GM18502 (cell line): ENCODE measurements at regions not wholly inside any gene's neighbourhood (a gene's known extent, or its start where the extent isn't known, plus 50 kb on each side); places are given as distances from the start of the nearest gene placed in this dataset.
"Not testable (repeated sequence)": the region's sequence is repeated elsewhere in the genome, so short reads cannot be mapped to it uniquely, and the experiment has no call there.

Experiments used
- ATAC-seq: cut with Tn5 transposase; IDR thresholded peaks from one replicate; pipeline ENCODE4 v1.9.1; 2021; ENCODE audit warnings: mild to moderate bottlenecking; ENCODE audit not compliant: unreplicated experiment, poor library complexity

DNA sequence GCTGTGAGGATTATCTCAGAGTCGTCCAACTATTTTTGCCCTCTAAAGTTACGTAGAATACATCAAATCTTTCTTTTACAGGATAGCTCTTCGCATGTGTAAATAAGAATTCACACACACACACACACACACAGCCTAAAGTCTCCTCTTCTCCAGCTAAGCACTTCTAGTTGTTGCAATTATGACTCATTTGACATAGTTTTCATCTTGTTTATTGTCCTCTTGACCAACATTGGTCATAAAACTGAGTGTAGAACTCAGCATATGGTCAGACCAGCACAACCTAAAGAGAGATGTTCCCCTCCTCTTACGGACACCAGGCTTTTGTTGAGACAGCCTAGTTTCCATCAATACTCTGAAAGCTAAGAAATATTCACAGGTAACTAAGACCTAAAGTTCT lies 234.2 kb downstream of the BLID start:
- no peak for ATAC-seq

DNA sequence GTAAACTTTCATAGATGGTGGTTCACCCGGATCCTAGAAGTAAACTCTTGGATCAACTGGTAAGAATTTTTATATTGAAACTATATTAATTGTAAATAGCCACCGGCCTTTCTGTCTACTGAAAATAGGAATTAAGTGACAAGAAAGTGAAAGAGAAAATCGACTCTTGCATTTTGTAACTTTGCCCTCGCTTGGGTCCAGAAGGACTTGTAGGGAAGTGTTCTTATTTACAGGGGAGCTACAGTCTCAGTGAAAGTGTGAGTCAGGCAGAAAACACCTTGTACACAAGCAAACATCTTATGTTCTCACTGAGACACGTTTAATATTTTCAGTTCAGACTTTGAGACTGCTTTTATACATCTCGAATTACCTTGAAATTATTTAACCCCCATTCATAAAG lies 238.9 kb downstream of the BLID start:
- ATAC-seq: no peak

DNA sequence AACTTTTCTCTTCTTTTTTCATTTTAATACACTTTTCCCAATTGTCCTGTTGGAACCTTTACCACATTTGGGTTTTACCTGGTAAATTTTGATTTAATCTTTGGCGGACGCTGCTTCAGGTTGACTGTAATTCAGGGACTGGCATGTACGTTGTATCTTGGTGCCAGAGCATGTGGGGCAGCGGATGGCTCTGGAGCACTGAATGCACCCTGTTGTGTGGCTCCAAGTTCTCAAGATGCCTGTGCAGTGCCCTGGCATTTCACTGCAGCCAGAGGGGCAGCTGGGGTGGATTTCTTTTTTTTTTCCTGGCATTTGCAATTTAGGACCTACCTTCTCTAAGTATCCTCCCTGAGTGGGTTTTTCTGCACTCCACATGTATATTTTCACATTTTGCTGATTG lies 242.2 kb downstream of the BLID start:
- no peak for ATAC-seq

DNA sequence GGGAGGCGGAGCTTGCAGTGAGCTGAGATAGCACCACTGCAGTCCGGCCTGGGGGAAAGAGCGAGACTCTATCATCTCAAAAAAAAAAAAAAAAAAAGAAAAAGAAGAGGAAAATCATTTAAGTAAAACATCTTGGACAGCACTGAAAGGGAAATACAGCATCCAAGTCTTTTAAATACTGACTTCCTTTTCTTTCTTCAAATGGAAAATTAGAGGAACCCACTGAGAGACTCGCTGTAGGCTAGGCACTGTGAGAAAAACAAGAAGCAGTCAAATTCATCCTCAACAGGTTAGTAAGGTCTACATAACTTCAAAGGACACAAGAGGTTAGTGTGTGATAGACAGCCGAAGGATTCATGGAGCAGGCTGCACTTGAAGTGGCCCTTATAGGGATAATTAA lies 243.7 kb downstream of the BLID start:
- ATAC-seq: no peak

DNA sequence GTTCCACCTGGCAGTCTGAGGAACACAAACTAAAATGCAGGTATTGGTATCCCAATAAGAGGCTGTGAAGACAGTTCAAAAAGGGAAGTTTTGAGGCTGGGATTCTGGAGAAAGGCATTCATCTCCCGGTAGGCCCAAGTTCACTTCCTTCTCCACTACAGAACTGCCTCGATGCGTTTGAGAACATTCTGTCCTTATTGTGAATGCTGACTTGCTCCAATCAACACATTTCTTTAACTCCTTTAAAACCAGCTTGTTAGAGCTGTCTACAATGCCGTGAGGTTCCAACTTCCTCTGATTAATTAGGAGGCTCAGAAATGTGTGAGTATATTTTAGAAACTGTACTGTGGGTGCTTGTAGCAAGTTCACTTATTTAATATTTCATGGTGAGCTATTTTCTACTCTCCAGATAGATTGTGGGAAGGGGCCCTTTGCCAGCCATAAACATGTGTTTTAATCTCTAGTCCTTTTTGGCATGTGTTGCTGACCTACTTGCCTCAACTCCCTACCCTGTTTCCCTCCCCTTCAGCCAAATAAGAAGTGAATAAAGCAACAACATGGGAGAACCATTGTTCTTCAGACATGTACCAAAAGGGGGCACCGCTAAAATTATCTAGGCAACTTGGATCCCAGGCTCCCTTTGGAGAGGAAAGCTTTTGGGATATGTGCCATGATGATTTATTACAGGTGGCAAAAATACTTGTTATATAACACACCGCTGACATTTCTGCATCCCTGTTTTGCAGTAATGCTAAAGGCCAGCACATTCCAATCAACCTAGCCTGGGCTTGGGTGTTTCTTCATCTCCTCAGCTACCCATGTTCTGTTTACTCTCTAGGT lies 245.6 kb downstream of the BLID start:
- ATAC-seq: no peak

DNA sequence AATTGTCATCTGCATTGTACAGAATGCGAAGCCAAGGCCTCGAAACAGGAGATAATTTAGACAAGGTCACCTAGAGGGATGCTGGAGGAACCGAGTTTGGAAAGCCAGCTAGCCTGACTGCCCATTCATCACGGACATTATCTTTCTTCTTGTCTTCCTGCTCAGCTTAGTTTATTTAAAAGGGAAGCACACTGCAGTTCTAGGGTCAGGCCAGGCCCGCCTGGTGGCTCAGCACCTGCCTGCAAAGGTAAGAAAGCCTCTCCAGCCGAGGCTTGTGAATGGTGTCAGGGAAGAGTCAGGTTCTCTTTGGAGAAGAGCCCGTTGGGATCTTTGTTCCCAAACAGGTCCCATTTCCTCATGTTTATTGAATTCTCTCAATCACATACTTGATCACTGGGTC lies 246.5 kb downstream of the BLID start:
- ATAC-seq: no peak

DNA sequence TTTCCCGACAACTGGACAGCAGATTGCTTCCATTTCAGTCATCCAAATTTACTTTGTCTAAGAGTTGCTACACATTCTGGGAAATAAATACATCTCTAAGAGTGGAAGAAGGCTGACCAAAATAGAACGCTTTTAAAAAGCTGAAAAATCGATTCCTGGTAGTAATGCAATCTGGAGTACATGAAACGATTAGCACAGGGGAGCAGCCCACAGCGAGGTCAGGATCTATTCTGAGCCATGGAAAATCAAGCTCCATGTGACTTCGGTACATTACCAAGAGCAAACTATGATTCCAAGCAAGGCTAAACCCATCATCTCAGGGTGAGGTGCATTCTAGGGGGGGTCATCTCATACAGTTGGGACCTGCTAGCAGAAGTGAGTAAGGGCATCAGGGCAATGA lies 249.3 kb downstream of the BLID start:
- no peak for ATAC-seq

DNA sequence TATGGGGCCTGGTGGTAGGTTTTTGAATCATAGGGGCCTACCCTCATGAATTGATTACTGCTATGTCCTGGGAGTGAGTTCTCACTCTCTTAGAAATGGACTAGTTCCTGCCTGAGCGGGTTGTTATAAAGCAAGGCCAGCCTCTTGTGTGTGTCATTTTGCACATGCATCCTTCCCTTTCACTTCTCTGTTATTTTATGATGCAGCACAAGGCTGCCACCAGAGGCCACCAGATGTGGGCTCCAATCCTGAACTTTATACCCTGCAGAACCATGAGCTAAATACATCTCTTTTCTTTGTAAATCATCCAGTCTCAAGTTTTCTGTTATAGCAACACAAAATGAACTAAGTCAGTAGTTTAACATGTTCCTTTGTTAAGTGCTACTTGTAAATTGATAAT lies 251.4 kb downstream of the BLID start:
- ATAC-seq: no peak

DNA sequence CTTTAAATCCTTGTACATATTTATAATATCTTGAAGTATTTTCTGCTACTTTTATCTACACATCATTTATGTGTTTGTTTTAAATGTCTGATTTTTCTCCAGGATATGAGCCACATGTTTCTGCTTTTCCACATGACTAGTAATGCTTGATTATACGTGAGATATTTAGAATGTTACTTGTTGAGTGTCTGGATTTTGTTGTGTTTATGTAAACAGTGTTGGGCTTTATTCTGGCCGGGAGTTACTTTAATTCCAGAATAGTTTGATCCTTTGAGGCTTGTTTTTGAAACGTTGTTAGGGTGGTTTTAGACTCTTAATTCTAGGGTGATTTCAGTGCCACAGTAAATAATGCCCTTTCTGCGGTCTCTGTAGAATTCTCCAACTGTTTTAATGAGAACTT lies 252.9 kb downstream of the BLID start:
- no peak for ATAC-seq

DNA sequence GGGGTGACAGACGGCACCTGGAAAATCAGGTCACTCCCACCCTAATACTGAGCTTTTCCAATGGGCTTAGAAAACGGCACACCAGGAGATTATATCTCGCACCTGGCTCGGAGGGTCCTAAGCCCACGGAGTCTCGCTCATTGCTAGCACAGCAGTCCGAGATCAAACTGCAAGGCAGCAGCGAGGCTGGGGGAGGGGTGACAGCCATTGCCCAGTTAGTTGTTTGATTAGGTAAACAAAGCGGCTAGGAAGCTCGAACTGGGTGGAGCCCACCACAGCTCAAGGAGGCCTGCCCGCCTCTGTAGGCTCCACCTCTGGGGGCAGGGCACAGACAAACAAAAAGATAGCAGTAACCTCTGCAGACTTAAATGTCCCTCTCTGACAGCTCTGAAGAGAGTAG lies 260.9 kb downstream of the BLID start:
- not testable (repeated sequence) for ATAC-seq

DNA sequence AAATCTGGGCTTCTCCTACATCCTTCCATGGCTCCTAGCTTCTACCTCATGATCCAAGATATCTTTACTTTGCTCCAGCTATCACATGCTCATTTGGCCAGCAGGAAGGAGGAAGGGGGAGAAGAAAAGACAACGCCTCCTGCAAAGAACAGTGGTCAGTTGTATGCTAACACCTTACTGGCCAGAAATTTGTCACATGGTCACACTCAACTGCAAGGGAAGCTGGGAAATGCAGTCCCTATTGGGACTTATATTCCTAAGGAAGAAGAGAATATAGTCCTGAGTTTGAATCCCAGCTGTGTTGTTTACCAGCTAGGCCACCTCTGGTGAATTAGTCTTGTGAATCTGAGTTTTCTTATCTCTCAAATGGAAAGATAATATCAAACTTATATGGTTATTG lies 272.0 kb downstream of the BLID start:
- no peak for ATAC-seq

DNA sequence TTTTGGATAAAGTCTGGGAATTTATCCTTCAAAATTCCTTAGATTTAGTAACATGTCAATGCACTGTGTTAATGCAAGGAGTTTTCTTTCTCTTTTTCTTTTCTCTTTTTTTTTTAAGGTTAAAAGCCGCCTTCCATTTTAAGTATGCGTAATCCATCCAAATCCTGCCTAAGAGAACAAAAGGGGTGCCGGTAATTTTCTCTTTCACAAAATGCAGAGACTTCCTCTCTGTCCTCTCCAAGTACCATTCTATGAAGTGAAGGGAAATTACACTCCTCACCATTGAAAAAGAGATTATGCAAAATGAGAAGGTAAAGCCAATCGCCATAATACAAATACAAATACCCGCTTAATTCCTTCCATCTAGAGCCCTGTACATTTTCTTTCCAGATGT lies 273.8 kb downstream of the BLID start:
- no peak for ATAC-seq

DNA sequence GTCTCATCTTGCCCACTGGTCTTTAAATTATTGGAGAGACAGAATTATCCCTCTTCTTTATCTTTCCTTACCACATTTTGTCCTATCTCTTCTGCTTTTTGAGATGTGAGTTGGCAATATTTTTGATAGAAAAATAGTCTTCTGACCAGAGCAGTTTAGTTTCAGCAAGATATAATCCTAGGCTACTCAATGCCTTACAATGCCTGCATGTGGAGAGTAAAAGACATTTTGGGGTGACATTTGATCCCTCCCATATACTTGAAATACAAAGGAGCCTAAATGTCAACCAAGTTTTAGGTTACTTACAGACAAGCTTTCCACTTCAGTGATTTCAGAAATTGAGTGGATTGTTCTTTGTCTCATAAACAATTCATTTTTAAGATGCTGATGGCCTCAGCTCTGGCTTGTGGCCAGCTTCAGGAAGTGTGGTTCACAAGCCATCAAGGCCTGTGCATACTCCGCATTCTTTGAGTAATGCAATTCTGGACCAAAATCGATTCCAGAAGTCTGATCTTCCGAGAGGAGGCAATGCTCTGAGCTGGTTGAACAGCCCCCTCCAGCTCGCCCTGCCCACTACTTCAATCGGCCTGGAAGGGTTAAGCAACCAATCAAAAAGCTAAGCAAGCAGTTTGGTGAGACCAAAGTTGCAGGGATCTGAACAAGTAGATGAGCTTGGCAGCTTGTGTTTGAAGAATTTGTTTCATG lies 274.4 kb downstream of the BLID start:
- no peak for ATAC-seq

DNA sequence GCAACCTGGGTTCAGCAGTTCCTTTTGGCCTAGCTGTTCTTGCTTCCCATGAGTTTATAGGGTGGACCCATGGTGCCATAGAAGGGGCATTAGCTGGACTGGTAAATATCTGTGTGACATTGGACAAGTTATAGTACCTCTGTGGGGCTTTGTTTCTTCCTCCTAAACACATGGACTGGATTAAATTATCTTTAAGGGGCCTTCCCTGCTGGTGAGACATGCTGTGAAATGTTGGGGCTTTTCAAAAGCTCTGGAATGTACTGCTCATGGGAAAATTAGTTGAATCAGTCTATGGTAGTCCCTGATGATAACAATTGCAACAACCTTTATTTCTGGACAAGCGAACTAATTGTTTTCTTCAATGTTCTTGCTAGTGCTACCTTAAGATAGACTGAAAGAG lies 276.2 kb downstream of the BLID start:
- no peak for ATAC-seq

DNA sequence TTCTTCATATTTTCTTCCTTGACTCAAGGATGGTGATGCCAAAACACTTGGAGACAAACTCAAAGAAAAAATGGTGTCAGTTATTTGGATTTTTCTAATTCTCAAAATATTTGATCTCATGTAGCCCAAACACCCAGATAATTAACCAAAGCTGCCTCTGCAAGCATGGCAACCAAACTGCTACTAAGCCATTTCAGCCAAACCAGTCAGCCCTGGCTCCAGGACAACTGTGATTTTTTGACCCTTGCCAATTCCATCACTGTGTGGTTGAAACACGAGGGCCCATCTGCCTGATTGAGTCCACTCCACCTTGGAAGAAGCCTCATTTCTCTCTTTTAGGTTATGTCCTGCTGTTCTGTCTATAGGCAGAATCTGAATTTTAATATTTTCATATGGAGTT lies 277.4 kb downstream of the BLID start:
- no peak for ATAC-seq

DNA sequence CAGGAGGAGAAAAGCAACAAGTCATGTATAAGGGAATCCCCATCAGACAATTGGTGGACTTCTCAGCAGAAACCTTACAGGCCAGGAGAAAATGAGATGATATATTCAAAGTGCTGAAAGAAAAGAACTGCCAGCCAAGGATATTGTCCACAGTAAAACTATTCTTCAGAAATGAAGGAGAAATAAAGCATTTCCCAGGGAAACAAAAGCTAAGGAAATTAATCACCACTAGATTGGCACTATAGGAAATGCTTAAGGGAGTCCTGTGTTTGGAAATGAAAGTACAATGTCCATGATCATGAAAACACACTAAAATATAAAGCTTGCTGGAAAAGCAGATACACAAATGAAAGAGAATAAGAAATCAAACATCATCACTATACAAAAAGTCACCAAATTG lies 282.0 kb downstream of the BLID start:
- ATAC-seq: no peak

DNA sequence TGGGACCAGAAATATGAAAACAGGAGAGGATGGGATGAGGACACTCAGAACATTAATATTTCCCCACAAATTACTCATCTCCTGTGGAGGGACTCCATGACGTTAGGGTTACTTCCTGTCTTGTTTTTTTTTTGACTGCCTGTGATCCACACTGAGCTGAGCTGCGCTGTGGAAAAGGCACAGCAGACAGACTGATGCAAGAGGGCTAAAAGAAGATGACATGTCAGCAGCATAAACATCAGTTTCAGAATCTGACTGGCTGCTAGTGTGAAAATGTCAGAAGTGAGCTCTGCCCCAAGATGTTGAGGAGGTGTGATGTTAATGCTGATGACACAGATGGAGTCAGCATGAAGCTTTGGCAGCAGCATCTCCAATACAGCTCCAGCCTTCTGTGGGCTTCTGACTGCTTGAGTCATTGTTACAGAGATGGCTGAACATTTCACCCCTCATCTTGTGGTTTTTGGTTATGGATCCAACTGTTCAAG lies 286.8 kb downstream of the BLID start:
- no peak for ATAC-seq

DNA sequence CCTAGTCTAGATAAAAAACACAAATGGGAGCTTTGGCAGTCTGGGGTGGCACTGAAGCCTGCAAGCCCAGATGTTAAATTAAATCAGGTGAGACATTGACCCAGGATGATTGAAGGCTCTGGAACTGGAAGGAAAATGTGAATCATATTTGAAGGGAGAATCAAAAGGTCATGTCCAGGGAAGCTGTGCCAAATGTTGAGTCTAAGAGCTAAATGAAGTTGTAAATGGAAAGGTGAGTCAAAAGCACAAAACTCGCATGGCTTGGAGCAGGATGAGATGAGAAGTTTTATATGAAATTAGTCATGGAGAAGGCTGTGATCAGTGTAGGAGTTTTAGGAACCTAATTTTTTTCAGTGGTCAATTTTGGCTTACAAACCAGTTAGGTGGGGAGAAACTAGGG lies 301.1 kb downstream of the BLID start:
- ATAC-seq: no peak

DNA sequence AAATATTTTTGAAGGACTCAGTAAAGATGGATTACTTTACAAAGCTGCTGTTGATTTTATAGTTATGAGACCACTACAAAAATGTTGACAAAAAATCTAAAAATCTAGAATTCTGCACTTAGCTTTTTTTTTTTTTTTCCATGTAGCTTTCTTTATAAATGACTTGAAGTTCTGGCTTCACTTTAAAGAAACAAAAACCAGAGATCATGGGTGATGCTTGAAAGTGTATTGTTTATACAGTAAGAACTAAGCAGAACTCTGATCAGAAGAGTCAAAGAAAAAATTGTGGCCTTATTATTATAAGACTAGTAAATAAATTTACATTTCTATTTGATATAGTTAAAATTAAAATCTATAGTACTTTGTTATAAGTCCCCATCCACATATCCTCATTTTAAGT lies 301.7 kb downstream of the BLID start:
- ATAC-seq: no peak

DNA sequence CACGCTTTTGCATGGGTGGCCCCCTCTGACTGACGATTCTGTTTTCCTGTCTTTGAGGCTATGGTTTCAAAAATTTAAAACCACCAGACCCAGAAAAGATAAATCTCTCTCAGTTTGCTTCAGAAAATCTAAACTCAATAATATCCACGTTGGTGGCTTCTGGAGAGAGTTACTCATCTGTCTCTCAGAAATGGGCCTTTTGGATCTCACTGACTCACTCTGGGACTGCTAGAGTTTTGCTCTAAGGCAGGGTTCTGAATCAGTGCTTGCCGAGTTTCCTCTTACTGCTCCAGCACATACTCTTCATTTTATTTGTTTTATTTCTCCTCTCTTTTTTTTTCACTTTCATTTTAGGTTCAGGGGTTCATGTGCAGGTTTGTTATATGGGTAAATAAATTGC lies 305.7 kb downstream of the BLID start:
- no peak for ATAC-seq

DNA sequence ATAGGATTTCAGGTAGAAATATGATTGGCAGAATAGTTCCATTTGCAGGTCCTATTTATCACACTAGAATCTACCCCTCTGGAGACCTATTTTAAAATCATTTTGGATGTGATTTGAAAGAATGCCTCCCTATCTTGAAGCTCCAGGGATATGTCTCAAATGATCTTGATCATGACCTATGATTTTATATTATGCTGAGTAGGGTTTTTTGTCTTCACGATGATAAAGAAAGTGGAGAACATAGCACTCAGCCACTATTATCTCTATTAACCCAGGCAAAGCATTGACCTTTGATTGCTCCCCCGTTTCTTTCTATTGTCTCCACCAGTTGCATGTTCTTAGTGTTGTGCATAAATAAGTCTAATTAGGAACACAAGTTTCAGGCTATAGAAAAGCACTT lies 307.9 kb downstream of the BLID start:
- no peak for ATAC-seq

DNA sequence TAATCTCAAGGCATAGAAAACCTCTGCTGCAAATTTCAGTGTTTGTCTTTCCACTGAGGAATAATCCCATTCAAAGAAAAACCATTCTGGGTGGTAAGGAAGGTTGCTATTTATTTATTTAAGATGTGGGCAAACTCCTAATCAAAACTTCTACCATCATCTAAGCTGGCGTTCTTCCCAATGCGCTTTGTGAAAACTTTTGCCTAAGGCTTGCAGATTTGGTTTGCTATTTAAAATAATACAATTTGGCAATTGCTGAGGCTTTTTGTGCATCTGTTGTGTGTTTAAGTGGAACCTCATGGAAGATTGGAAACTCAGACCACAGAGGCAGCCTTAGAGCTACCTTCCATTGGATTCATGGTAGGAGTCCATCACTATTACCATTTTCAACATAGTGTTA lies 309.0 kb downstream of the BLID start:
- no peak for ATAC-seq
